Endothelial cell of umbilical vein (primary cell): ENCODE measurements at regions not wholly inside any gene's neighbourhood (a gene's known extent, or its start where the extent isn't known, plus 50 kb on each side); places are given as distances from the start of the nearest gene placed in this dataset.

Experiments used
- BruUV-seq: library from RNA; stranded (reverse); fragments of 400-500 nt; replicated peaks from 2 replicates; lab custom pipeline; 2021; lab: Mats Ljungman, UMichigan
- CTCF ChIA-PET: fragments of 300-600, 350-600 bp; sonication (Branson Sonifier 250); formaldehyde crosslinking; loops from one replicate; lab custom pipeline; 2021; ENCODE audit warnings: antibody characterized with exemption, inconsistent platforms; lab: Charles Lee
- POLR2A ChIA-PET: fragments of 300-600, 350-600 bp; sonication (Branson Sonifier 250); formaldehyde crosslinking; loops from one replicate; lab custom pipeline; 2021; ENCODE audit warnings: antibody characterized with exemption, inconsistent platforms; lab: Charles Lee
- DNase-seq: peaks from one replicate; pipeline ENCODE4 v3.0.0-alpha.2; 2011; ENCODE audit warnings: low read depth, low spot score
- FAIRE-seq: peaks from 2 replicates; lab custom pipeline; 2011; peaks lifted over from hg19 to GRCh38; lab: Jason Lieb, UNC
- H2AFZ ChIP-seq: 2 replicates; pipeline ENCODE4 v1.6.0; 2012; ENCODE audit warnings: low read depth, low read length, control low read depth, inconsistent platforms
- H3K27ac ChIP-seq: 2 replicates; pipeline ENCODE4 v1.5.1; 2011; ENCODE audit warnings: low read depth, mild to moderate bottlenecking, control low read depth, low read length, moderate library complexity; ENCODE audit not compliant: insufficient read depth
- H3K27me3 ChIP-seq, 2 experiments: 2 replicates each; pipeline versions ENCODE4 v1.6.0 to v1.6.1; 2011; ENCODE audit warnings: low read length in 2 of 2, mixed read lengths in 1 of 2; ENCODE audit not compliant: control insufficient read depth in 2 of 2, insufficient read depth in 2 of 2
- H3K36me3 ChIP-seq, 2 experiments: 2 replicates in 1 of 2; 3 replicates in 1 of 2; pipeline ENCODE4 v1.5.1; 2011; ENCODE audit warnings: low read length in 2 of 2, mild to moderate bottlenecking in 1 of 2, moderate library complexity in 1 of 2; ENCODE audit not compliant: control insufficient read depth in 2 of 2, insufficient read depth in 2 of 2; ENCODE audit errors: extremely low read depth in 1 of 2
- H3K4me1 ChIP-seq: 3 replicates; pipeline ENCODE4 v1.5.1; 2011; ENCODE audit warnings: mild to moderate bottlenecking, low read length; ENCODE audit not compliant: control insufficient read depth, insufficient read depth; ENCODE audit errors: extremely low read depth
- H3K4me2 ChIP-seq: 2 replicates; pipeline ENCODE4 v1.6.1; 2011; ENCODE audit warnings: low read length, control low read depth, mixed read lengths; ENCODE audit not compliant: insufficient read depth
- H3K4me3 ChIP-seq, 3 experiments: fragments of 200-600 bp in 1 of 3; sonication (generic), shearing (Covaris generic) in 1 of 3; replicated peaks in 1 of 3; 2 replicates each; pipeline ENCODE4 v1.5.1; 2011 to 2016; ENCODE audit warnings: control low read depth in 3 of 3, low read length in 3 of 3, mild to moderate bottlenecking in 2 of 3, inconsistent platforms in 1 of 3, low read depth in 1 of 3, moderate library complexity in 1 of 3; ENCODE audit not compliant: insufficient read depth in 1 of 3
- H3K79me2 ChIP-seq: 2 replicates; pipeline ENCODE4 v1.6.0; 2012; ENCODE audit warnings: low read length, inconsistent platforms; ENCODE audit not compliant: control insufficient read depth, insufficient read depth
- H3K9ac ChIP-seq: replicated peaks from 2 replicates; pipeline ENCODE3; 2011; ENCODE audit warnings: low read length, control low read depth; ENCODE audit not compliant: insufficient read depth; ENCODE audit errors: extremely low read depth
- H3K9me1 ChIP-seq: replicated peaks from 3 replicates; pipeline ENCODE4 v1.6.0; 2011; ENCODE audit warnings: mild to moderate bottlenecking, low read length; ENCODE audit not compliant: control insufficient read depth, insufficient read depth; ENCODE audit errors: extremely low read depth
- H3K9me3 ChIP-seq: replicated peaks from 2 replicates; pipeline ENCODE4 v1.5.1; 2012; ENCODE audit warnings: low read length, inconsistent platforms; ENCODE audit not compliant: control insufficient read depth, insufficient read depth
- H4K20me1 ChIP-seq: replicated peaks from 2 replicates; pipeline ENCODE3; 2011; ENCODE audit warnings: mild to moderate bottlenecking, low read length; ENCODE audit not compliant: control insufficient read depth, insufficient read depth; ENCODE audit errors: extremely low read depth
- EZH2 ChIP-seq: IDR thresholded peaks from 2 replicates; pipeline ENCODE4 v1.6.1; 2012; ENCODE audit warnings: borderline replicate concordance, low read depth, mild to moderate bottlenecking, moderate library complexity, low read length, inconsistent platforms; ENCODE audit not compliant: severe bottlenecking
- FOS ChIP-seq: IDR thresholded peaks from 2 replicates; pipeline ENCODE4 v1.6.1; 2011; ENCODE audit warnings: mild to moderate bottlenecking, low read length, moderate library complexity, borderline replicate concordance; ENCODE audit not compliant: insufficient read depth
- GATA2 ChIP-seq: IDR thresholded peaks from 2 replicates; pipeline ENCODE4 v1.7.0; 2011; ENCODE audit warnings: low read depth, mild to moderate bottlenecking, moderate library complexity, mixed read lengths, low read length; ENCODE audit not compliant: insufficient read length, insufficient read depth
- JUN ChIP-seq: IDR thresholded peaks from 2 replicates; pipeline ENCODE4 v1.6.1; 2011; ENCODE audit warnings: borderline replicate concordance, low read depth; ENCODE audit not compliant: insufficient read length, insufficient read depth
- MYC ChIP-seq: IDR thresholded peaks from one replicate; pipeline ENCODE4 v1.6.1; 2011; ENCODE audit warnings: mild to moderate bottlenecking, low read depth, low read length
- POLR2A ChIP-seq: IDR thresholded peaks from 2 replicates; pipeline ENCODE4 v1.6.1; 2012; ENCODE audit warnings: low read depth, mild to moderate bottlenecking, control low read depth, low read length
- POLR2AphosphoS5 ChIP-seq: IDR thresholded peaks from 2 replicates; pipeline ENCODE4 v1.6.1; 2012; ENCODE audit warnings: low read depth, mild to moderate bottlenecking, control low read depth, low read length, moderate library complexity; ENCODE audit not compliant: insufficient read depth
- dilution Hi-C: fragments of 300-500 bp; cut with MboI; formaldehyde crosslinking; loops from one replicate; pipeline ENCODE4 v1.15.0; 2019; ENCODE audit warnings: low sequenced_read_pairs; ENCODE audit not compliant: extremely low pct_ligation_motif_present
- intact Hi-C: fragments of 100-400 bp; cut with micrococcal nuclease; formaldehyde crosslinking; loops from one replicate; pipeline ENCODE4 v1.10.0; 2022
- TF ChIP-seq, protein P1 (sequence below): IDR thresholded peaks from 2 replicates; pipeline ENCODE4 v1.6.1; 2011; ENCODE audit not compliant: insufficient read depth, insufficient read length
- TF ChIP-seq, protein P2 (sequence below), 2 donors: IDR thresholded peaks; 1 replicate in 1 of 2; 2 replicates in 1 of 2; pipeline ENCODE4 v1.5.1; 2011; ENCODE audit warnings: low read length in 2 of 2, mild to moderate bottlenecking in 2 of 2, moderate library complexity in 2 of 2, control low read depth in 1 of 2, inconsistent platforms in 1 of 2, low read depth in 1 of 2; ENCODE audit not compliant: insufficient read depth in 1 of 2; ENCODE audit errors: extremely low read depth in 1 of 2

DNA sequence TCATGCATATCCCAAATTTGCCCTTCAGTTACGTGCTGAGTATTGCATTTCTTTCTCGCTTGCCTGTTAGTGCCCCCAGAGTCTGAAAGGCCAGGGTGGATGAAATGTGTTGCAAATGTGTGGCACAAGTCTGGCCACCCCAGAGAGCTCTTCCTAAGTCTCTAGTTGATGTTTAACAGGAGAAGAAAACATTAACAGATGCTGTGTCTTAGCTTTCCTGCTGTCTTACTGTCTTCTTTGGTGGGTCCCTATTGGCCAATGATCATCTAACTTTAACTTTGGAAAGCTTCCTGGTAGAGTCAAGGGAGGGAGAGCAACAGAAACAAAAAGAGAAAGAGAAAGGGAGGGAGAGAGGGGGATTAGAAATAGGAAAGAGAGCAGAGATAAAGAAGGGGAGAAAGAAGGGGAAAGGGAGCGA is 76.7 kb upstream of the P3H2 start:
- H3K4me2 ChIP-seq = no peak overlapping the region

More for the DNA sequence above, 76.7 kb upstream of the P3H2 start:
- no peaks in the 10 kb centered on the region for H3K4me1 ChIP-seq
- peak overlapping the region; percentile 77 for H2AFZ ChIP-seq
- POLR2A ChIA-PET = no interaction called here
- intact Hi-C loops (no loop called here), dilution Hi-C loops (no loop called here)
- TF ChIP-seq POLR2AphosphoS5 (no peak), POLR2A (no peak), EZH2 (no peak), MYC (no peak), FOS (no peak), JUN (no peak), GATA2 (no peak)
- TF ChIP-seq, protein P1, sequence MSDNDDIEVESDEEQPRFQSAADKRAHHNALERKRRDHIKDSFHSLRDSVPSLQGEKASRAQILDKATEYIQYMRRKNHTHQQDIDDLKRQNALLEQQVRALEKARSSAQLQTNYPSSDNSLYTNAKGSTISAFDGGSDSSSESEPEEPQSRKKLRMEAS = no peak
- TF ChIP-seq, protein P2, sequence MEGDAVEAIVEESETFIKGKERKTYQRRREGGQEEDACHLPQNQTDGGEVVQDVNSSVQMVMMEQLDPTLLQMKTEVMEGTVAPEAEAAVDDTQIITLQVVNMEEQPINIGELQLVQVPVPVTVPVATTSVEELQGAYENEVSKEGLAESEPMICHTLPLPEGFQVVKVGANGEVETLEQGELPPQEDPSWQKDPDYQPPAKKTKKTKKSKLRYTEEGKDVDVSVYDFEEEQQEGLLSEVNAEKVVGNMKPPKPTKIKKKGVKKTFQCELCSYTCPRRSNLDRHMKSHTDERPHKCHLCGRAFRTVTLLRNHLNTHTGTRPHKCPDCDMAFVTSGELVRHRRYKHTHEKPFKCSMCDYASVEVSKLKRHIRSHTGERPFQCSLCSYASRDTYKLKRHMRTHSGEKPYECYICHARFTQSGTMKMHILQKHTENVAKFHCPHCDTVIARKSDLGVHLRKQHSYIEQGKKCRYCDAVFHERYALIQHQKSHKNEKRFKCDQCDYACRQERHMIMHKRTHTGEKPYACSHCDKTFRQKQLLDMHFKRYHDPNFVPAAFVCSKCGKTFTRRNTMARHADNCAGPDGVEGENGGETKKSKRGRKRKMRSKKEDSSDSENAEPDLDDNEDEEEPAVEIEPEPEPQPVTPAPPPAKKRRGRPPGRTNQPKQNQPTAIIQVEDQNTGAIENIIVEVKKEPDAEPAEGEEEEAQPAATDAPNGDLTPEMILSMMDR (IDR thresholded peaks at IDR 0.05; ENCODE audit: extremely low read depth in 1 of 2, insufficient read depth in 1 of 2, low read depth in 1 of 2, low read length in 2 of 2) = no peak
- no peak overlapping the region for H3K27ac ChIP-seq
- no peaks in the 10 kb centered on the region for H3K27me3 ChIP-seq
- H4K20me1 ChIP-seq = no peaks in the 10 kb centered on the region
- no peaks in the 10 kb centered on the region for H3K36me3 ChIP-seq
- BruUV-seq = no TSS peak
- H3K9me3 ChIP-seq = no peaks in the 10 kb centered on the region
- no peaks in the 10 kb centered on the region for H3K79me2 ChIP-seq
- H3K4me3 ChIP-seq = no peak overlapping the region
- H3K9ac ChIP-seq = no peak overlapping the region
- CTCF ChIA-PET = no interaction called here
- no peak for FAIRE-seq
- H3K9me1 ChIP-seq = no peaks in the 10 kb centered on the region
- no peak for DNase-seq
